ENCODE measurements at regions not wholly inside any gene's neighbourhood (a gene's known extent, or its start where the extent isn't known, plus 50 kb on each side); places are given as distances from the start of the nearest gene placed in this dataset.

- H3K79me1 ChIP-seq (ENCODE audit: insufficient read depth, low read depth, low read length, poor library complexity, severe bottlenecking), result no peaks in the 10 kb centered on the region
- no peaks in the 10 kb centered on the region for H3K79me2 ChIP-seq (ENCODE audit: insufficient read depth, low read length)
- no peaks in the 10 kb centered on the region for H3K4me1 ChIP-seq (ENCODE audit: insufficient read depth, low read length)
- no peak overlapping the region for H2BK20ac ChIP-seq (ENCODE audit: low read depth, low read length, poor library complexity, severe bottlenecking)
- no peak overlapping the region for H2BK5ac ChIP-seq (ENCODE audit: insufficient read length, low read length)
- peaks cover 39 to 50% of the 10 kb centered on the region in 2 experiments for H3K9me3 Mint-ChIP-seq
- no peak overlapping the region for H3K4me3 Mint-ChIP-seq
- H3K4me2 ChIP-seq (ENCODE audit: insufficient read depth, insufficient read length, low read length), result no peak overlapping the region
- H3K4me1 Mint-ChIP-seq, result 0 out of 4 replicates have a peak, but pooled peaks cover 0 to 4% of the 10 kb centered on the region in 2 experiments
- no peak overlapping the region for H3K18ac ChIP-seq (ENCODE audit: insufficient read length, low read depth, low read length)
- H3K27ac Mint-ChIP-seq, result no peak overlapping the region
- H3K27me3 ChIP-seq (ENCODE audit: insufficient read depth, low read length), result no peaks in the 10 kb centered on the region
- no peak overlapping the region for H3K56ac ChIP-seq (ENCODE audit: insufficient read length, low read depth, low read length)
- H3K27me3 Mint-ChIP-seq (ENCODE audit: low read depth), result peaks cover 8% of the 10 kb centered on the region
- no peak overlapping the region for H3K14ac ChIP-seq (ENCODE audit: insufficient read depth, low read length)
- H4K20me1 ChIP-seq (ENCODE audit: control insufficient read depth, insufficient read depth, insufficient read length), result no peaks in the 10 kb centered on the region
- no peak overlapping the region for H2AK5ac ChIP-seq (ENCODE audit: insufficient read length, low read length)
- H3K23ac ChIP-seq (ENCODE audit: insufficient read length, low read depth, low read length), result no peak overlapping the region
- no peak for DNase-seq
- no peak overlapping the region for H2BK120ac ChIP-seq (ENCODE audit: low read depth, low read length, poor library complexity, severe bottlenecking)
- no peak overlapping the region for H4K5ac ChIP-seq (ENCODE audit: insufficient read length, low read depth, low read length)
- no peak overlapping the region for H2BK15ac ChIP-seq (ENCODE audit: low read depth, low read length)
- H3K27ac ChIP-seq (ENCODE audit: insufficient read length, low read depth, low read length), result no peak overlapping the region
- no CpG with 5 or more reads among the region's 1 CpG for WGBS (ENCODE audit: extremely low coverage, insufficient read length, low lambda C conversion rate)
- no peak overlapping the region for H4K91ac ChIP-seq (ENCODE audit: insufficient read length, low read depth, low read length)
- no peak overlapping the region for H4K8ac ChIP-seq (replicated peaks; ENCODE audit: insufficient read length, low read depth, low read length)
- no peak overlapping the region for H3K4ac ChIP-seq (ENCODE audit: low read depth, low read length)
- H3K9ac ChIP-seq (ENCODE audit: extremely low read depth, insufficient read length, low read length), result no peak overlapping the region
- H3T11ph ChIP-seq (ENCODE audit: low read length), result no peak overlapping the region
- no peak for TF ChIP-seq CTCF (conservative IDR thresholded peaks at IDR 0.05)
- peaks cover 6 to 27% (median 22%) of the 10 kb centered on the region in 3 experiments for H3K36me3 Mint-ChIP-seq (ENCODE audit: insufficient read depth in 1 of 3, low read depth in 3 of 3)
- no peak overlapping the region for H2AFZ ChIP-seq (ENCODE audit: low read length)
- H3K9me3 ChIP-seq (ENCODE audit: control insufficient read depth, low read depth, low read length), result peaks cover 15% of the 10 kb centered on the region
- H3K23me2 ChIP-seq (ENCODE audit: insufficient read length, low read depth, low read length, poor library complexity, severe bottlenecking), result no peaks in the 10 kb centered on the region
- H2BK12ac ChIP-seq (ENCODE audit: insufficient read length, low read depth, low read length), result no peak overlapping the region
These were observed 57.3 kb downstream of the CYTL1 start for GRCh38 chr4:4961936-4962335.

Measured in H9 (cell line).